A549 (cell line): ENCODE measurements at regions not wholly inside any gene's neighbourhood (a gene's known extent, or its start where the extent isn't known, plus 50 kb on each side); places are given as distances from the start of the nearest gene placed in this dataset.

Experiments
- CTCF ChIP-seq: fragments of >200 bp; sonication (Bioruptor Twin); formaldehyde crosslinking; IDR thresholded peaks from 3 replicates; pipeline ENCODE4 v1.5.1; 2016
- MAFK ChIP-seq: fragments of 450-650 bp; IDR thresholded peaks from 2 replicates; pipeline ENCODE4 v1.6.1; 2014; ENCODE audit not compliant: partially characterized antibody
- NR3C1 ChIP-seq: fragments of >200 bp; sonication (Bioruptor Twin); formaldehyde crosslinking; IDR thresholded peaks from 3 replicates; pipeline ENCODE4 v1.6.1; 2017
- SMC3 ChIP-seq: fragments of >200 bp; sonication (Bioruptor Twin); formaldehyde crosslinking; IDR thresholded peaks from 3 replicates; pipeline ENCODE4 v1.6.1; 2018; ENCODE audit warnings: inconsistent platforms

GRCh38 chr11:15569305-15570025 lies 454.7 kb downstream of the INSC start:
- TF ChIP-seq NR3C1 = no peak
- no peak for TF ChIP-seq CTCF
- no peak for TF ChIP-seq MAFK
- no peak for TF ChIP-seq SMC3
